CD8-positive, alpha-beta memory T cell (primary cell): ENCODE measurements at regions not wholly inside any gene's neighbourhood (a gene's known extent, or its start where the extent isn't known, plus 50 kb on each side); places are given as distances from the start of the nearest gene placed in this dataset.
"Not testable (repeated sequence)": the region's sequence is repeated elsewhere in the genome, so short reads cannot be mapped to it uniquely, and the experiment has no call there.

Source experiments
- CTCF ChIA-PET: fragments of 350-600 bp; sonication (Branson Sonifier 250); formaldehyde crosslinking; loops from one replicate; lab custom pipeline; 2021; ENCODE audit warnings: antibody characterized with exemption; lab: Charles Lee
- POLR2A ChIA-PET: fragments of 350-600 bp; sonication (Branson Sonifier 250); formaldehyde crosslinking; loops from one replicate; lab custom pipeline; 2021; ENCODE audit warnings: antibody characterized with exemption; lab: Charles Lee
- DNase-seq, 5 donors: peaks; one replicate each; pipeline versions ENCODE4 v3.0.0 to v3.0.0-alpha.2; 2020 to 2022; ENCODE audit warnings: mixed read lengths in 1 of 5
- H3K27ac ChIP-seq: one replicate; pipeline ENCODE4 v1.7.0; 2013; ENCODE audit warnings: low read depth, mild to moderate bottlenecking, low read length, moderate library complexity
- H3K27me3 ChIP-seq: 2 replicates; pipeline ENCODE4 v1.7.0; 2013; ENCODE audit warnings: low read length, mild to moderate bottlenecking; ENCODE audit not compliant: insufficient read depth, poor library complexity, severe bottlenecking
- H3K36me3 ChIP-seq: 2 replicates; pipeline ENCODE4 v1.7.0; 2013; ENCODE audit warnings: mild to moderate bottlenecking, low read length, moderate library complexity; ENCODE audit not compliant: insufficient read depth
- H3K4me1 ChIP-seq: 2 replicates; pipeline ENCODE4 v1.7.0; 2013; ENCODE audit warnings: mild to moderate bottlenecking, low read length, moderate library complexity; ENCODE audit not compliant: insufficient read depth
- H3K4me3 ChIP-seq: 2 replicates; pipeline ENCODE4 v1.7.0; 2013; ENCODE audit warnings: mild to moderate bottlenecking, low read length
- H3K9me3 ChIP-seq: 2 replicates; pipeline ENCODE4 v1.7.0; 2013; ENCODE audit warnings: mild to moderate bottlenecking, low read length
- H3K27ac Mint-ChIP-seq, 8 donors: one replicate each; pipeline ENCODE4 v1.8.0; 2020 to 2021; ENCODE audit warnings: mixed read lengths in 8 of 8, mild to moderate bottlenecking in 6 of 8, inconsistent platforms in 3 of 8, moderate library complexity in 3 of 8
- H3K27me3 Mint-ChIP-seq, 2 donors: one replicate each; pipeline ENCODE4 v1.8.0; 2020 to 2021; ENCODE audit warnings: mixed read lengths in 2 of 2, mild to moderate bottlenecking in 1 of 2, moderate library complexity in 1 of 2
- H3K36me3 Mint-ChIP-seq, 3 donors: one replicate each; pipeline ENCODE4 v1.8.0; 2020 to 2021; ENCODE audit warnings: mixed read lengths in 3 of 3, inconsistent platforms in 1 of 3, mild to moderate bottlenecking in 1 of 3
- H3K4me1 Mint-ChIP-seq, 3 donors: one replicate each; pipeline ENCODE4 v1.8.0; 2020 to 2021; ENCODE audit warnings: mixed read lengths in 3 of 3, inconsistent platforms in 1 of 3, mild to moderate bottlenecking in 1 of 3
- H3K4me3 Mint-ChIP-seq, 7 donors: one replicate each; pipeline ENCODE4 v1.8.0; 2020 to 2021; ENCODE audit warnings: mixed read lengths in 7 of 7, mild to moderate bottlenecking in 6 of 7, moderate library complexity in 4 of 7, inconsistent platforms in 2 of 7
- H3K9me3 Mint-ChIP-seq, 5 donors: one replicate each; pipeline ENCODE4 v1.8.0; 2020 to 2022; ENCODE audit warnings: mixed read lengths in 5 of 5, mild to moderate bottlenecking in 3 of 5, moderate library complexity in 2 of 5, inconsistent platforms in 1 of 5

DNA sequence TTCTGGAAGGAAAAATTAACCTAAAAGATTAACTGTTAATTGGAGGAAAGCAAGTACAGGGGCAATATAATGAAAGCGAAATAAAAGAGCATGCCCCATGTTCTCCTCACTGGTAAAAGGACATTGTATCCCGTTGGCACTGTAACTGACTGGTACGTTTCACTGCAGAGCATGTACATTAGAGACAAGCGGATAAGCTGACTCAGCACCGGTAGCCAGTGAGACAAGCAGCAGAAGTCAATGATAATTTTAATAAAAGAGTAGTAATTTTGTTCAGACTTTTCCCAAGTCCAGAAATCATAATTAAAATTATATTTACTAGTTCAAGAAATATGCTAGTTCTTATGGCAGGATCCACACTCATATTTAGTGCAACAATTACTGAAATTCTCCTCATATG lies 161.5 kb upstream of the VWC2 start:
- Mint-ChIP-seq H3K27me3 (peaks cover 0 to 6% of the 10 kb centered on the region in 2 donors), H3K4me3 (no peak overlapping the region), H3K9me3 (peaks cover 5 to 30% (median 12%) of the 10 kb centered on the region in 5 donors), H3K36me3 (no peaks in the 10 kb centered on the region), H3K4me1 (no peaks in the 10 kb centered on the region), H3K27ac (no peak overlapping the region)
- ChIA-PET POLR2A (no interaction called here), CTCF (no interaction called here)
- Histone ChIP-seq H3K36me3 (no peaks in the 10 kb centered on the region), H3K27me3 (no peaks in the 10 kb centered on the region), H3K4me1 (no peaks in the 10 kb centered on the region), H3K4me3 (no peak overlapping the region), H3K9me3 (no peaks in the 10 kb centered on the region), H3K27ac (no peak overlapping the region)
- no peak for DNase-seq

DNA sequence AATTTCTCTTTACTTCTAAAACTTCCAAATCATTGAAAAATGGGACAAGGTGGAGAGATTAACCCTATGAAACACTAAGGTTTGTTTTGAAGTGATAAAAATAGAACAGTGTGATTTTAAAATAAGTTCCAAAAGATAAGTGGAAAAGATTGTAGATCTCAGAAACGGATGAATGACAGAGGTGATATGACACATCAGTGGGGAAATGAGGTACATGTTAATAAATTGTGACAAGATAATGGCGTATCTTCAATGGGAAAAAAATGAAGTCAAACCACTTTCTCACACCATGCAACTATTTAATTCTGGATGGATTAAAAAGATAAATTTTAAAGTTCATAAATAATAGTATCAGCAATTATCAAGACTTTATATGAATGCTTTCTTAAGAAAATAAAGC lies 159.7 kb upstream of the VWC2 start:
- ChIA-PET POLR2A (no interaction called here), CTCF (no interaction called here)
- peaks cover 4 to 21% (median 10%) of the 10 kb centered on the region in 5 donors for H3K9me3 Mint-ChIP-seq
- H3K4me1 Mint-ChIP-seq: no peaks in the 10 kb centered on the region
- peaks cover 0 to 6% of the 10 kb centered on the region in 2 donors for H3K27me3 Mint-ChIP-seq
- DNase-seq: no peak
- H3K4me1 ChIP-seq: no peaks in the 10 kb centered on the region
- no peaks in the 10 kb centered on the region for H3K27me3 ChIP-seq
- no peak overlapping the region for H3K27ac ChIP-seq
- H3K4me3 ChIP-seq: no peak overlapping the region
- no peak overlapping the region for H3K27ac Mint-ChIP-seq
- no peak overlapping the region for H3K4me3 Mint-ChIP-seq
- no peaks in the 10 kb centered on the region for H3K36me3 ChIP-seq
- H3K36me3 Mint-ChIP-seq: no peaks in the 10 kb centered on the region
- no peaks in the 10 kb centered on the region for H3K9me3 ChIP-seq

DNA sequence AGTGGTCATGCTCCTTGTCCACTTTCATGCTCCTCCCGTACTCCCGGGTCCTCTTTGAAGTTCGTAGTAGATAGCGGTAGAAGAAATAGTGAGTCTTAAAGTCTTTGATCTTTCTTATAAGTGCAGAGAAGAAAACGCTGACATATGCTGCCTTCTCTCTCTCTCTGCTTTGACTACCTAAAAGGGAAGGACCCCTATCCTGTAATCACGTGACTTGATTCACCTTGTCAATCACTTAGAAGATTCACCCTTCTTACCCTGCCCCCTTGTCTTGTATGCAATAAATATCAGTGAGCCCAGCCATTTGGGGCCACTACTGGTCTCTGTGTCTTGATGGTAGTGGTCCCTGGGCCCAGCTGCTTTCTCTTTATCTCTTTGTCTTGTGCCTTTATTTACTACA lies 158.5 kb upstream of the VWC2 start:
- H3K4me3 Mint-ChIP-seq, H3K27ac Mint-ChIP-seq, H3K27ac ChIP-seq, H3K36me3 Mint-ChIP-seq, H3K4me1 Mint-ChIP-seq, H3K36me3 ChIP-seq, POLR2A ChIA-PET, DNase-seq, H3K4me1 ChIP-seq, H3K27me3 Mint-ChIP-seq, H3K27me3 ChIP-seq, CTCF ChIA-PET, H3K4me3 ChIP-seq, H3K9me3 ChIP-seq: not testable (repeated sequence)
- H3K9me3 Mint-ChIP-seq: peaks cover 6 to 22% (median 12%) of the 10 kb centered on the region in 5 donors

DNA sequence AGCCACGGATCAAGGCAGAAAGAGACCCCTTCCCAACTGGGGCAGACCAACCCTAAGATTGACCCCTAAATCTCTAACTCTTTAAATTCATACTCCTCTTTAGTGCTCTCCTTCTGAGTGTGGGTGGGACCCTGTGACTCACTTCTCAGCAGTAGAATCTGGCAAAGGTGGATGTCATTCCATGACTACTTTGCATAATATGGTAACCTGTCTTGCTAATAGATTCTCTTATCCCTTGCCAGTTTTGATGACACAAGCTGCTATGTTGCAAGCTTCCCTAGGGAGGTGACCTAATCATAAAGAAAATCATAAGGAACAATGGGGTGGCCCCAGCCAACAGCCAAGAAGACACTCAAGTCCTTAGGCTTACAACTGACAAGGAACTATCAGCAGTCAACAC lies 155.4 kb upstream of the VWC2 start:
- CTCF ChIA-PET: no interaction called here
- Histone ChIP-seq H3K27me3 (no peaks in the 10 kb centered on the region), H3K4me3 (no peak overlapping the region), H3K4me1 (no peaks in the 10 kb centered on the region), H3K27ac (no peak overlapping the region), H3K36me3 (no peaks in the 10 kb centered on the region), H3K9me3 (no peaks in the 10 kb centered on the region)
- Mint-ChIP-seq H3K27me3 (peaks cover 0 to 2% of the 10 kb centered on the region in 2 donors), H3K36me3 (no peaks in the 10 kb centered on the region), H3K27ac (no peak overlapping the region), H3K4me1 (no peaks in the 10 kb centered on the region), H3K9me3 (peaks cover 6 to 23% (median 11%) of the 10 kb centered on the region in 5 donors), H3K4me3 (no peak overlapping the region)
- DNase-seq: no peak
- POLR2A ChIA-PET: no interaction called here

DNA sequence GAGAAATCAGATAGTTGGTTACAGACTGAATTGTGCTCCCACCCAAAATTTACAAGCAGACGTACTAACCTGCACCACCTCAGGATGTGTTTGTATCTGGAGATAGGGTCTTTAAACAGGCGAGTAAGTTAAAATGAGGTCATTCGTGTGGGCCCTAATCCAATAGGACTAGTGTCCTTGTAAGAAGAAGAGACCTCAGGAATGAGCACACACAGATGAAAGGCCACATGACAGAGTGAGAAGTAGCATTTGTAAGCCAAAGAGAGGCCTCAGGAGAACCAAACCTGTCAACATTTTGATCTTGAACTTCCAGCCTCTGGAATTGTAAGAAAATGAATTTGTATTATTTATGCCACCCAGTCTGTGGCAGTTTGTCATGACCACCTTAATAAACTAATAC lies 149.5 kb upstream of the VWC2 start:
- H3K27ac ChIP-seq: no peak overlapping the region
- Mint-ChIP-seq H3K27me3 (no peaks in the 10 kb centered on the region), H3K27ac (no peak overlapping the region), H3K36me3 (no peaks in the 10 kb centered on the region), H3K4me3 (no peak overlapping the region), H3K4me1 (no peaks in the 10 kb centered on the region), H3K9me3 (peaks cover 0 to 15% (median 9%) of the 10 kb centered on the region in 5 donors)
- no peaks in the 10 kb centered on the region for H3K9me3 ChIP-seq
- DNase-seq: no peak
- ChIA-PET POLR2A (no interaction called here), CTCF (no interaction called here)
- H3K4me3 ChIP-seq: no peak overlapping the region
- no peaks in the 10 kb centered on the region for H3K36me3 ChIP-seq
- no peaks in the 10 kb centered on the region for H3K27me3 ChIP-seq
- H3K4me1 ChIP-seq: no peaks in the 10 kb centered on the region

DNA sequence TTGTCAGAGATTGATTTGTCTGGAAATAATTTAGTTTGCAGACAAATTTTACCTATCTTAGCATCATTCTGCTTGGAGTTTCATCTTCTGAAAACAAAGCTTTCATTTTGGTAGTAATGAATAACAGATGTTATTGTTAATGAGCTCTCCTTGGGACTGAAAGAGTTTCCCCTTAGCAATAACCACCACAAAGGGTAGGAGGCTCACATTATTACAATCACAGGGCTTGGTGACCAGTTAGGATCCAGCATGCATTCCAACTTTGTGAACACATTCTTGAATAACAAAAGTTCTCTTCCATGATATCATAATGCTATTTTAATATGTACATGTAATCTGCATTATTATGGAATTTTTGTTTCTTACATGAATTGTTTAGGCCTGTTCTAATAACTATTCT lies 148.8 kb upstream of the VWC2 start:
- no peaks in the 10 kb centered on the region for H3K27me3 ChIP-seq
- POLR2A ChIA-PET: no interaction called here
- DNase-seq: no peak
- CTCF ChIA-PET: no interaction called here
- no peak overlapping the region for H3K4me3 ChIP-seq
- H3K4me1 Mint-ChIP-seq: no peaks in the 10 kb centered on the region
- no peaks in the 10 kb centered on the region for H3K4me1 ChIP-seq
- peaks cover 0 to 14% (median 5%) of the 10 kb centered on the region in 5 donors for H3K9me3 Mint-ChIP-seq
- no peaks in the 10 kb centered on the region for H3K36me3 Mint-ChIP-seq
- no peaks in the 10 kb centered on the region for H3K9me3 ChIP-seq
- H3K36me3 ChIP-seq: no peaks in the 10 kb centered on the region
- H3K27me3 Mint-ChIP-seq: no peaks in the 10 kb centered on the region
- H3K4me3 Mint-ChIP-seq: no peak overlapping the region
- no peak overlapping the region for H3K27ac Mint-ChIP-seq
- H3K27ac ChIP-seq: no peak overlapping the region

DNA sequence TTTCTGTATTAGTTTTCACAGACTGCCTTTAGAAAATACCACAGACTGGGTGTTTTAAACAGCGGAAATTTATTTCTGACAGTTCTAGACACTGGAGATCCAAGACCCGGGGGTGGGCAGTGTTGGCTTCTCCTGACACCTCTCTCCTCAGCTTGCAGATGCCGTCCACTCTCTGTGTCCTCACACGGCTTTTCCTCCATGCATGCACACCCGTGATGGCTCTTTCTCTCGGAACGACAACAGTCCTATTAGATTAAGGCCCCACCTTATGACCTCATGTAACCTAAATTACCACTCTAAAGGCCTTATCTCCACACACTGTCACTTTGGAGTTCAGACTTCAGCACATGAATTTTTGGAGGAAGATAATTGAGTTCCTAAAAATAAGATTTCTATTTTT lies 142.9 kb upstream of the VWC2 start:
- DNase-seq: no peak
- H3K9me3 Mint-ChIP-seq: peaks cover 0 to 3% (median 3%) of the 10 kb centered on the region in 5 donors
- H3K27ac ChIP-seq: no peak overlapping the region
- H3K36me3 ChIP-seq: no peaks in the 10 kb centered on the region
- H3K27ac Mint-ChIP-seq: no peak overlapping the region
- ChIA-PET CTCF (no interaction called here), POLR2A (no interaction called here)
- no peak overlapping the region for H3K4me3 ChIP-seq
- H3K36me3 Mint-ChIP-seq: no peaks in the 10 kb centered on the region
- H3K4me3 Mint-ChIP-seq: no peak overlapping the region
- no peaks in the 10 kb centered on the region for H3K4me1 Mint-ChIP-seq
- H3K27me3 Mint-ChIP-seq: no peaks in the 10 kb centered on the region
- no peaks in the 10 kb centered on the region for H3K9me3 ChIP-seq
- no peaks in the 10 kb centered on the region for H3K27me3 ChIP-seq
- H3K4me1 ChIP-seq: no peaks in the 10 kb centered on the region

DNA sequence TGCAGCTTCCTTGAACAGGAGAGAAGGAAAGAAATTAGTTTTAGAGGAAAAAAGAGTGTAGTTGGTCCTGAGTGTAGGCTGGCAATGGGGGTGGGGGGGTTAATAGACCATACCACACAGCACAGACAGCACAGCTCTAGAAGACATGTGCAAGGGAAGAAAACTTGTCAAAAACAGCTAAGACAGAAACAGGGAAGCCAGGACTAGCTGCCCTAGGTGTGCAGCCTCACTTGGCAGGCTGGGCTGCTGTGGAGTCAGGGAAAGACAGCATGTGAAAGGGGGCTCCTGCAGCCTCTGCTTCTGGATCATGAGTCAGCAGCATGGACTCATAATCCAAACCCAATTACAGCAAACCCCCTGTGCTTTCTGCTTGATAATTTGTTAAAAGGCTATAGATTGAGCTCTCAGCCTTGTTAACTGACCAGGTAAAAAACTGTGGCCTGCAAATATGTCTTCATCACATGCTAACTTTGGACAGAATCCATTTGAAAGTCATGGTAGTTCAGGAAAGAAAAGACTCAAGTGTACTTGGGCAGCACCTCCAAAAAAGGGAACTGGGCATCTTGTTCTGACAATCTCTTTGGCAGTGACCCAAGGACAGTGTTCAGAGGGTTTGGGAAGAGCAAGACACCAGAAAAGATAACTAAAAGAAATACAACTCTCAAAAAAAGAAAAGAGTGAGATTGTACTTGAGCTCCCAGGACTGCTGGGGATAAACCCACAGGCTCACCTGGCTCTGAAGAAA lies 142.2 kb upstream of the VWC2 start:
- Histone ChIP-seq H3K9me3 (no peaks in the 10 kb centered on the region), H3K4me1 (no peaks in the 10 kb centered on the region), H3K36me3 (no peaks in the 10 kb centered on the region), H3K4me3 (no peak overlapping the region), H3K27ac (no peak overlapping the region), H3K27me3 (no peaks in the 10 kb centered on the region)
- no peaks in the 10 kb centered on the region for H3K36me3 Mint-ChIP-seq
- no peak for DNase-seq
- POLR2A ChIA-PET: no interaction called here
- H3K27me3 Mint-ChIP-seq: no peaks in the 10 kb centered on the region
- CTCF ChIA-PET: no interaction called here
- peaks cover 0 to 4% (median 3%) of the 10 kb centered on the region in 5 donors for H3K9me3 Mint-ChIP-seq
- no peaks in the 10 kb centered on the region for H3K4me1 Mint-ChIP-seq
- H3K4me3 Mint-ChIP-seq: no peak overlapping the region
- H3K27ac Mint-ChIP-seq: no peak overlapping the region
